ENCODE measurements at regions not wholly inside any gene's neighbourhood (a gene's known extent, or its start where the extent isn't known, plus 50 kb on each side); places are given as distances from the start of the nearest gene placed in this dataset.

- CTCF ChIA-PET (ENCODE audit: partially characterized antibody): interaction anchor here (0.9 to 2.0 kb wide), 3 partner anchors 21 to 159 kb away, joined by 3 to 4 read pairs (median 4); no protein-coding TSS in a partner anchor
- no peak for FAIRE-seq
Measured at GRCh38 chr2:175574069-175574468, 392.6 kb upstream of the ATP5MC3 start.

More at GRCh38 chr2:175574069-175574468, 392.6 kb upstream of the ATP5MC3 start:
- H2AFZ ChIP-seq (ENCODE audit: low read length): no peak overlapping the region
- H2AK5ac ChIP-seq (ENCODE audit: low read depth, low read length): no peak overlapping the region
- no peak overlapping the region for H4K8ac ChIP-seq (ENCODE audit: extremely low read depth, insufficient read depth, low read length)
- H3K23me2 ChIP-seq (ENCODE audit: low read depth, low read length): no peaks in the 10 kb centered on the region; the same call in 1 of the 2 replicates
- H3K4me3 ChIP-seq (ENCODE audit: extremely low read depth in 1 of 4, insufficient read depth in 2 of 4, low read depth in 3 of 4, low read length in 4 of 4): no peak overlapping the region
- no peaks in the 10 kb centered on the region for H4K20me1 ChIP-seq (replicated peaks in 1 of 2; ENCODE audit: control insufficient read depth in 1 of 2, insufficient read depth in 2 of 2, low read length in 2 of 2)
- WGBS, 2 experiments (ENCODE audit: extremely low coverage in 1 of 2, insufficient coverage in 1 of 2, insufficient read length in 1 of 2, insufficient replicate concordance in 2 of 2, low coverage in 1 of 2, low lambda C conversion rate in 2 of 2, missing lambda C conversion rate in 1 of 2): 91% methylated on average over 3 of the region's 3 CpGs; no CpG with 5 or more reads in 1 of the 2 experiments
- no peak overlapping the region for H3K9ac ChIP-seq (replicated peaks in 1 of 4; ENCODE audit: extremely low read depth in 1 of 4, low read depth in 3 of 4, low read length in 3 of 4)
- no peaks in the 10 kb centered on the region for H3K79me2 ChIP-seq (ENCODE audit: control insufficient read depth in 1 of 2, insufficient read depth in 2 of 2, low read length in 2 of 2)
- no peaks in the 10 kb centered on the region for H3K27me3 ChIP-seq (replicated peaks in 1 of 4; ENCODE audit: control insufficient read depth in 3 of 4, extremely low read depth in 1 of 4, insufficient read depth in 3 of 4, low read length in 3 of 4)
- no peak overlapping the region for H3K23ac ChIP-seq (ENCODE audit: insufficient read length)
- H2BK20ac ChIP-seq (ENCODE audit: low read length): no peak overlapping the region
- H3K4ac ChIP-seq (replicated peaks; ENCODE audit: insufficient read length, low read depth, low read length): no peak overlapping the region
- H3K9me3 ChIP-seq (ENCODE audit: insufficient read depth in 2 of 2, low read depth in 1 of 2, low read length in 1 of 2): no peaks in the 10 kb centered on the region
- no peak overlapping the region for H3K27ac ChIP-seq (ENCODE audit: low read depth, low read length)
- H3K79me1 ChIP-seq (ENCODE audit: low read depth, low read length): no peaks in the 10 kb centered on the region
- H2BK12ac ChIP-seq (ENCODE audit: low read depth, low read length): no peak overlapping the region
- H2BK120ac ChIP-seq (replicated peaks; ENCODE audit: low read depth, low read length): no peak overlapping the region
- no peaks in the 10 kb centered on the region for H3K4me1 ChIP-seq (replicated peaks in 1 of 4; ENCODE audit: control insufficient read depth in 3 of 4, insufficient read depth in 4 of 4, low read length in 3 of 4)
- no peak overlapping the region for H3K14ac ChIP-seq (ENCODE audit: insufficient read length)
- no peak overlapping the region for H3K18ac ChIP-seq (ENCODE audit: extremely low read depth, low read length)
- DNase-seq (ENCODE audit: low read depth in 1 of 2, low spot score in 2 of 2): no peak
- H3K4me2 ChIP-seq (ENCODE audit: insufficient read depth in 1 of 2, low read depth in 2 of 2, low read length in 2 of 2): no peak overlapping the region
- no peak overlapping the region for H4K5ac ChIP-seq (ENCODE audit: insufficient read length, low read depth, low read length)
- TF ChIP-seq EZH2 (IDR thresholded peaks at IDR 0.05; ENCODE audit: low read depth, low read length, severe bottlenecking): no peak
- TF ChIP-seq JUND (IDR thresholded peaks at IDR 0.05; ENCODE audit: low read length): no peak
- no peak for TF ChIP-seq HDAC6 (IDR thresholded peaks at IDR 0.05; ENCODE audit: low read depth, low read length)
- no peak for TF ChIP-seq TBP (IDR thresholded peaks at IDR 0.05; ENCODE audit: low read depth, low read length)
- no peak for TF ChIP-seq CREB1 (IDR thresholded peaks at IDR 0.05)
- TF ChIP-seq POU5F1 (IDR thresholded peaks at IDR 0.05; ENCODE audit: low read depth, low read length): no peak
- TF ChIP-seq CTBP2 (IDR thresholded peaks at IDR 0.05; ENCODE audit: borderline replicate concordance, insufficient read depth, insufficient read length, low read length): no peak
- no peak for TF ChIP-seq TEAD4 (IDR thresholded peaks at IDR 0.05; ENCODE audit: low read depth, low read length)
- no peak for TF ChIP-seq RAD21 (IDR thresholded peaks at IDR 0.05 in 1 of 2, conservative IDR thresholded peaks at IDR 0.05 in 1 of 2; ENCODE audit: low read depth in 2 of 2, low read length in 2 of 2)
- TF ChIP-seq MAFK (IDR thresholded peaks at IDR 0.05; ENCODE audit: low read depth, low read length): no peak
- no peak for TF ChIP-seq GABPA (IDR thresholded peaks at IDR 0.05; ENCODE audit: borderline replicate concordance, insufficient read depth, low read length)
- no peak for TF ChIP-seq SP2 (IDR thresholded peaks at IDR 0.05; ENCODE audit: low read length)
- no peak for TF ChIP-seq SRF (IDR thresholded peaks at IDR 0.05; ENCODE audit: low read depth, low read length)
- no peak for TF ChIP-seq NRF1 (IDR thresholded peaks at IDR 0.05; ENCODE audit: low read depth, low read length)
- no peak overlapping the region for H2BK15ac ChIP-seq (ENCODE audit: low read length)
- H3K36me3 ChIP-seq (ENCODE audit: control insufficient read depth in 2 of 4, insufficient read depth in 4 of 4, low read length in 3 of 4): no peaks in the 10 kb centered on the region
- POLR2A ChIA-PET (ENCODE audit: partially characterized antibody): no interaction called here
- no peak overlapping the region for H4K91ac ChIP-seq (replicated peaks; ENCODE audit: insufficient read length, low read length)
- H2BK5ac ChIP-seq (ENCODE audit: low read depth, low read length): no peak overlapping the region
- H3K56ac ChIP-seq (replicated peaks; ENCODE audit: insufficient read length, low read depth, low read length): no peak overlapping the region

Data from H1 (cell line).